BLaER1 treated with 17β-estradiol and CSF1 and Interleukin-3, amounts not matched to agents 10 nM and 100 nM (cell line): ENCODE measurements at regions not wholly inside any gene's neighbourhood (a gene's known extent, or its start where the extent isn't known, plus 50 kb on each side); places are given as distances from the start of the nearest gene placed in this dataset.

ENCODE experiments used
- H3K27ac ChIP-seq, 11 experiments: shearing (Covaris generic); formaldehyde crosslinking; 2 replicates each; pipeline ENCODE4 v1.8.1; 2022
- H3K27me3 ChIP-seq, 11 experiments: shearing (Covaris generic); formaldehyde crosslinking; 2 replicates each; pipeline ENCODE4 v1.8.1; 2022
- H3K36me3 ChIP-seq, 11 experiments: shearing (Covaris generic); formaldehyde crosslinking; 2 replicates each; pipeline ENCODE4 v1.8.1; 2022
- H3K4me1 ChIP-seq, 10 experiments: shearing (Covaris generic); formaldehyde crosslinking; 2 replicates each; pipeline ENCODE4 v1.8.1; 2022
- H3K4me2 ChIP-seq, 11 experiments: shearing (Covaris generic); formaldehyde crosslinking; 2 replicates each; pipeline ENCODE4 v1.8.1; 2022
- H3K4me3 ChIP-seq, 10 experiments: shearing (Covaris generic); formaldehyde crosslinking; 2 replicates each; pipeline ENCODE4 v1.8.1; 2022
- H3K9ac ChIP-seq, 11 experiments: shearing (Covaris generic); formaldehyde crosslinking; 2 replicates each; pipeline ENCODE4 v1.8.1; 2022
- H3K9me3 ChIP-seq, 11 experiments: shearing (Covaris generic); formaldehyde crosslinking; replicated peaks in 1 of 11; 2 replicates each; pipeline ENCODE4 v1.8.1; 2022
- H4K20me1 ChIP-seq, 11 experiments: shearing (Covaris generic); formaldehyde crosslinking; 2 replicates each; pipeline ENCODE4 v1.8.1; 2022
- Cebpa-rat ChIP-seq, 11 experiments: shearing (Covaris generic); IDR thresholded peaks; 2 replicates each; pipeline ENCODE4 v1.8.1; 2022

- Histone ChIP-seq H3K27ac (no peak overlapping the region), H3K27me3 (no peaks in the 10 kb centered on the region), H3K4me3 (no peak overlapping the region), H3K9me3 (peaks cover 0 to 8% (median 0%) of the 10 kb centered on the region in 11 experiments; a peak in 5 of 22 replicates), H3K4me1 (no peaks in the 10 kb centered on the region), H3K9ac (no peak overlapping the region), H3K4me2 (no peak overlapping the region), H4K20me1 (no peaks in the 10 kb centered on the region), H3K36me3 (no peaks in the 10 kb centered on the region)
- no peak for TF ChIP-seq Cebpa-rat (IDR thresholded peaks at IDR 0.05)
These were observed 532.8 kb downstream of the UQCRFS1 start for GRCh38 chr19:28680111-28680510.

- H3K4me2 ChIP-seq, result no peak overlapping the region
- H3K4me1 ChIP-seq, result no peaks in the 10 kb centered on the region
- no peaks in the 10 kb centered on the region; a peak in 1 of 22 replicates for H3K27me3 ChIP-seq
- no peaks in the 10 kb centered on the region for H3K36me3 ChIP-seq
- H3K9me3 ChIP-seq, result peaks cover 40 to 63% (median 50%) of the 10 kb centered on the region in 11 experiments
- TF ChIP-seq Cebpa-rat (IDR thresholded peaks at IDR 0.05), result no peak
- H3K4me3 ChIP-seq, result no peak overlapping the region
- no peaks in the 10 kb centered on the region for H4K20me1 ChIP-seq
- no peak overlapping the region for H3K27ac ChIP-seq
- H3K9ac ChIP-seq, result no peak overlapping the region
These were observed 542.1 kb downstream of the UQCRFS1 start for GRCh38 chr19:28670836-28671235.

DNA sequence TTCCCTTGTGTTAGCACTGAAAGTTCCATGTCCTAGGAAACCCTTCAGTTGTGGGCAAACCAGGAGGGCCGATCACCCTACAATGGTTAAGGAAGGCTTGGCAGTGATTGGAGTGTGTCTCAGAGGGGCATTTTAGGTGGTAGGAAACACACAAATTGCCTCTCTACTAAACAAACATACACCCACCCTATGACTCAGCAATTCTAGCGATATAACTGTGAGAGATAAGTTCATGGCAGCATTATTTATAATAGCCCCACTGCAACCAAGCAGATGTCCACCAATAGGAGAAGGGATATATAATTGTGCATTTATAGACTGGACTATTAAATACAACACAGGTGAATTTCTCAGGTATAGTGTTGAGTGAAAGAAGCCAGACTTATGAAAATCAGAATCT lies 543.1 kb downstream of the UQCRFS1 start:
- H3K9ac ChIP-seq, result no peak overlapping the region
- TF ChIP-seq Cebpa-rat (IDR thresholded peaks at IDR 0.05), result no peak

GRCh38 chr19:28667348-28667977 lies 545.5 kb downstream of the UQCRFS1 start:
- Histone ChIP-seq H3K9me3 (peaks cover 31 to 47% (median 35%) of the 10 kb centered on the region in 11 experiments), H3K36me3 (no peaks in the 10 kb centered on the region), H4K20me1 (no peaks in the 10 kb centered on the region), H3K27ac (no peak overlapping the region), H3K4me1 (no peaks in the 10 kb centered on the region), H3K27me3 (no peaks in the 10 kb centered on the region), H3K4me2 (no peak overlapping the region), H3K9ac (no peak overlapping the region), H3K4me3 (no peak overlapping the region; a peak in 1 of 20 replicates)
- no peak for TF ChIP-seq Cebpa-rat (IDR thresholded peaks at IDR 0.05)

More for the DNA sequence above, 543.1 kb downstream of the UQCRFS1 start:
- H4K20me1 ChIP-seq, result no peaks in the 10 kb centered on the region
- H3K4me3 ChIP-seq, result no peak overlapping the region
- H3K27me3 ChIP-seq, result no peaks in the 10 kb centered on the region; a peak in 1 of 22 replicates
- no peak overlapping the region for H3K4me2 ChIP-seq
- no peak overlapping the region for H3K27ac ChIP-seq
- no peaks in the 10 kb centered on the region for H3K36me3 ChIP-seq
- no peaks in the 10 kb centered on the region for H3K4me1 ChIP-seq
- H3K9me3 ChIP-seq, result peaks cover 40 to 69% (median 49%) of the 10 kb centered on the region in 11 experiments

DNA sequence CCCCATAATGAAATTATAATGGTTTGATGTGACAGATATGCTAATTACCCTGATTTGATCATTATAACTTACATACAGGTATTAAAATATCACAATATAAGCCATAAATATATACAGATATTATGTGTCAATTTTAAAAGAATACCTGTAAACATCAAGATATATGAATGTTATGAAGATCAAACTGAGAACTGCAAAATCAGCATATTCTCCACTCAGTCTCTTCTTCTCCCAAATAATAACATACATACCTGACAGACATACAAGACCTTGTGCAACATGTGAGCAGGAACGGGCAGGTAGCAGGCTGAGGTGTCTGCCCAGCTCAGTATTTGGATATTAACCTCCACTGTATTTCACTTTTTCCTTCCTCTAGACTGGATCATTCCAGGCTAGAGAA lies 547.2 kb downstream of the UQCRFS1 start:
- Histone ChIP-seq H3K9ac (no peak overlapping the region), H3K4me3 (no peak overlapping the region), H3K27me3 (no peaks in the 10 kb centered on the region), H4K20me1 (no peaks in the 10 kb centered on the region), H3K9me3 (peaks cover 30 to 52% (median 35%) of the 10 kb centered on the region in 11 experiments), H3K4me2 (no peak overlapping the region), H3K36me3 (no peaks in the 10 kb centered on the region), H3K27ac (no peak overlapping the region), H3K4me1 (no peaks in the 10 kb centered on the region)
- no peak for TF ChIP-seq Cebpa-rat (IDR thresholded peaks at IDR 0.05)

DNA sequence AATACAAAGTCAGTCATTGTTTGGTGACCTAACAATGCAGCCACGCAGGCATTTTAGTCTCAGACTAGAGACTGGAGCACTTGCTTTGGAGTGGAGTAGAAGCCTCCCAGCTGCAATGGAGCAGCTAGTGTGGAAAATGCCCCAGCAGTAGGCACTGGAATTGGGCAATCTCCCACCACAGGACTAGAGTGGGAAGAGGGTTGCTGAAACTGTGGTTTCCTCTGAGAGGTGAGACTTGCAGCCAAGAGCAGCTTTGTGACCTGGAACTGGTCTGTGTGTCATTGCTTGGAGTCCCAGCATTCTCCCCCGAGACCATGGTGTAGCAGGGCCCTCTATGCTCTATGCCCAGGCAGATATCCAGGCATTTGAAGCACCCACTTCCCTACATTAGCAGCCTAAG lies 556.3 kb downstream of the UQCRFS1 start:
- peak overlapping the region in 4 of 11 experiments; percentile 20 to 48 (median 33); a peak in 4 of 22 replicates for H3K9ac ChIP-seq
- no peaks in the 10 kb centered on the region for H4K20me1 ChIP-seq
- no peaks in the 10 kb centered on the region for H3K36me3 ChIP-seq
- H3K4me3 ChIP-seq, result no peak overlapping the region
- peak overlapping the region in 10 of 11 experiments; percentile 23 to 79 (median 59); a peak in 19 of 22 replicates for H3K4me2 ChIP-seq
- peak in 8 of 11 experiments; percentile 18 to 93 (median 84); a peak in 14 of 22 replicates for TF ChIP-seq Cebpa-rat (IDR thresholded peaks at IDR 0.05)
- H3K4me1 ChIP-seq, result peaks cover 7 to 40% (median 32%) of the 10 kb centered on the region in 10 experiments; a peak in 19 of 20 replicates
- peak overlapping the region in 8 of 11 experiments; percentile 14 to 79 (median 68); a peak in 13 of 22 replicates for H3K27ac ChIP-seq
- no peaks in the 10 kb centered on the region for H3K27me3 ChIP-seq
- H3K9me3 ChIP-seq, result peaks cover 31 to 57% (median 43%) of the 10 kb centered on the region in 11 experiments

- Histone ChIP-seq H3K4me3 (no peak overlapping the region), H4K20me1 (no peaks in the 10 kb centered on the region), H3K36me3 (no peaks in the 10 kb centered on the region), H3K27ac (peak overlapping the region in 2 of 11 experiments; percentile 12 to 25; a peak in 2 of 22 replicates), H3K9me3 (peaks cover 26 to 51% (median 36%) of the 10 kb centered on the region in 11 experiments), H3K4me2 (peak overlapping the region in 1 of 11 experiments; percentile 4; a peak in 2 of 22 replicates), H3K4me1 (peaks cover 7 to 40% (median 32%) of the 10 kb centered on the region in 10 experiments; a peak in 19 of 20 replicates), H3K27me3 (no peaks in the 10 kb centered on the region), H3K9ac (no peak overlapping the region)
- TF ChIP-seq Cebpa-rat (IDR thresholded peaks at IDR 0.05), result no peak
These were observed 557.9 kb downstream of the UQCRFS1 start for GRCh38 chr19:28655054-28655453.

DNA sequence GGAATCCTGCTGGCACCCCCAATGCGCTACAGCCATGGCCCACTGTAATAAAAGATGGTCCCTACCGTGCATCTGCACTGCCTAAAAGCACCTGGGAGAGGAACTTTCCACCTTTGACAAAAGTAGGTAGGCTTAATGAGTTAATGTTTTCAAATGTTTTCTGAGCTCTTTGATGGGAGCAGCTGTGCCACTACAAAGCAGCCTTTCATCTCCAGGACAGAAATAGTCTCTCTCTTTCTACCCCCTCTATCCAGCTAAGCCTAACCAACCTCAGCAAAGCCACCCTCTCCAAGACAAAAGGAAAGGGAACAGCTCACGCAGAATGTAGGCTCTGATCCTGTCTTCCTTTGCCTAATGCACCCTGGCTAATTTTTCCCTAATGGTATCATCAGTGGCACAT lies 560.2 kb downstream of the UQCRFS1 start:
- Histone ChIP-seq H3K9ac (no peak overlapping the region), H3K27ac (no peak overlapping the region), H3K4me3 (no peak overlapping the region), H3K9me3 (peaks cover 4 to 29% (median 15%) of the 10 kb centered on the region in 11 experiments; a peak in 16 of 22 replicates), H3K36me3 (no peaks in the 10 kb centered on the region), H3K27me3 (no peaks in the 10 kb centered on the region), H3K4me1 (peaks cover 7 to 38% (median 31%) of the 10 kb centered on the region in 10 experiments; a peak in 19 of 20 replicates), H3K4me2 (peak overlapping the region in 8 of 11 experiments; percentile 38 to 72 (median 55); a peak in 16 of 22 replicates), H4K20me1 (no peaks in the 10 kb centered on the region)
- TF ChIP-seq Cebpa-rat (IDR thresholded peaks at IDR 0.05), result no peak

DNA sequence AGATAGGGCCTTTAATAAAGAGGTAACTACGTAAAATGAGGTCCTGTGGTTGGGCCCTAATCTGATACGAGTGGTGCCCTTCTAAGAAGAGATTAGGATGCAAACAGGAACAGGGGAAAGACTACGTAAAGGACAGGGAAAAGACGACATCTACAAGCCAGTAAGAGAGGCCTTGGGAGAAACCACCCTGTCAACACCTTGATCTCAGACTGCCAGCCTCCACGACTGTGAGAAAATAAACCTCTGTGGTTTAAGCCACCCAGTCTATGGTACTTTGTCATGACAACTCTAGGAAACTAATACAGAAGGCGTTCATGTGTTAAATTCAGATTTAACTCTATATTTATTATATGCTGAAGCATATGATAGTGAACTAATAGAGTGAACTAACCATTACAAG lies 566.3 kb downstream of the UQCRFS1 start:
- Histone ChIP-seq H3K9ac (no peak overlapping the region), H3K4me1 (no peaks in the 10 kb centered on the region), H3K36me3 (no peaks in the 10 kb centered on the region), H4K20me1 (no peaks in the 10 kb centered on the region), H3K4me3 (no peak overlapping the region), H3K27me3 (no peaks in the 10 kb centered on the region), H3K9me3 (no peaks in the 10 kb centered on the region), H3K4me2 (no peak overlapping the region), H3K27ac (no peak overlapping the region)
- TF ChIP-seq Cebpa-rat (IDR thresholded peaks at IDR 0.05), result no peak
